ENCODE measurements at regions not wholly inside any gene's neighbourhood (a gene's known extent, or its start where the extent isn't known, plus 50 kb on each side); places are given as distances from the start of the nearest gene placed in this dataset.
"Not testable (repeated sequence)": the region's sequence is repeated elsewhere in the genome, so short reads cannot be mapped to it uniquely, and the experiment has no call there.

DNA sequence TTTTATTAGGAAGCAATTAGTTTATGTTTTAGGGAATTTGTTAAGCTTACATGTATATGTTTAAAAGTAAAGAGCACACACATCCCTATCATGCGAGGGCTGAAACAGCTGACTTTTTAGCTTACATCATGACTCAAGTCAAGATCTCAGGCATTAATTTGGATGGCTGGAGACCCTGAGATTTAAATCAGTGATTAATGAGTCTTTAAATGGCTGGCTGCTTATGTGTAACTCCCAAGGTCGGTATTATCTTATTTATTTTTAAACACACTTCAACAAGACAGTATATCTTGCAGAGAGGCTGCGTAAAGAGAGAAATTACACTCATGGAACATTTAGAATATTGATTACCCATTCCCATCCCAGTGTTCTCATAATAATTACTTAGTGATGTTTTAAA lies 169.4 kb downstream of the KBTBD8 start:
- DNase-seq: no peak

DNA sequence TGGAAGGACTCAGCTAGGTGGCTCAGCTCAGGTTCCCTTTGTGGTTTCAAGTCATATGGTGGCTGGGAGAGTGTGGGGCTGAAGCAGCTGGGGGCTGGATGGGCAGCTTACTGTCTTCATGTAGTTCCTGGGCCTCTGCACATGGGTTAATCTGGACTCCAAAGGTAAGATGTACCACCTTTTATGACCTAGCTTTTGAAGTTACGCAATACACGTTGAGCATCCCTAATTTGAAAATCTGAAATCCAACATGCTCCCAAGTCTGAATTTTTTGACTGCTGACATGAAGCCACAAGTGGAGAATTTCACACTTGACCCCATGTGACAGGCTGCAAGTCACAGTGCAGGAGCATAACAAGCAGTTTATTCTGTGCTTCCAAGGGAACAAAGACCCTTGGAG lies 173.7 kb downstream of the KBTBD8 start:
- DNase-seq: no peak

DNA sequence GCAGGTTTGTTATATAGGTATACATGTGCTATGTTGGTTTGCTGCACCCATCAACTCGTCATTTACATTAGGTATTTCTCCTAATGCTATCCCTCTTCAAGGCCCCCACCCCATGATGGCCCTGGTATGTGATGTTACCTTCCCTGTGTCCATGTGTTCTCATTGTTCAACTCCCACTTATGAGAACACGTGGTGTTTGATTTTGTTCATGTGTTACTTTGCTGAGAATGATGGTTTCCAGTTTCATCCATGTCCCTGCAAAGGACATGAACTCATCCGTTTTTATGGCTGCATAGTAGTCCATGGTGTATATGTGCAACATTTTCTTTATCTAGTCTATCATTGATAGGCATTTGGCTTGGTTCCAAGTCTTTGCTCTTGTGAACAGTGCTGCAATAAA lies 175.0 kb downstream of the KBTBD8 start:
- not testable (repeated sequence) for DNase-seq

DNA sequence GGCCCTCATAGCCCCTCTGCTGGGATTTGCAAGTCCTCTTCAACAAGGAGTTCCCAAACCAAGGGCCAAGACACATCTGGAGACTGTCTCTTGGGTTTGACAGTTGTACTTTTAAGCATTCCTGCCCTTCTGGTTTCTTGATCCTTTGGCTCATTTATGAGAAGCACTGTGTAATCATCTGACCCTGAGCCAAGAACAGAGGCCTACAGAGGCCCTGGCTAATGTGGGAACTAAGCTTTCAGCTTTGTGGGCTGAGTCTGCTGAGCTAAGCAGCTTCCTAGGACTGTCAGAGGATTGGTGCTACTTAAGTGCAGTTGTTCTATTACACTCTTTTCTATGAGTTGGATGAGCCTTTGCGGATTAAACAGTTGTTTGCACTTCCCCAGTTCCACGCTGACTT lies 178.3 kb downstream of the KBTBD8 start:
- DNase-seq: no peak

DNA sequence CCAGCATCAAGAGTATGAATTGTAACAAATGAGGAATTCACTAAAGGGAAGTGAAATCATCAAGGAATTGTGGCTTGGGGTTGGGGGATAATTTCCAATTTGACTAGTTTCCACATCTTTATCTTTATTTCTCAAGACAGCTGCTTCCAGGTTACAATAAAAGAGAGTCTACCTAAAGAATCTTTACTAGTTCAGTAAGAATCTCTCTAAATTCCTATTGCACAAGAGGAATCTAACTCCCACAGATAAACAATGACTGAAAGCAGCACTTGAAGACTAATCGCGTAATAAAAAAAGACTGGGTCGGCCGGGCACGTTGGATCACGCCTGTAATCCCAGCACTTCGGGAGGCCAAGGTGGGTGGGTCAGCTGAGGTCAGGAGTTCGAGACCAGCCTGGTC lies 194.4 kb downstream of the KBTBD8 start:
- DNase-seq: no peak

DNA sequence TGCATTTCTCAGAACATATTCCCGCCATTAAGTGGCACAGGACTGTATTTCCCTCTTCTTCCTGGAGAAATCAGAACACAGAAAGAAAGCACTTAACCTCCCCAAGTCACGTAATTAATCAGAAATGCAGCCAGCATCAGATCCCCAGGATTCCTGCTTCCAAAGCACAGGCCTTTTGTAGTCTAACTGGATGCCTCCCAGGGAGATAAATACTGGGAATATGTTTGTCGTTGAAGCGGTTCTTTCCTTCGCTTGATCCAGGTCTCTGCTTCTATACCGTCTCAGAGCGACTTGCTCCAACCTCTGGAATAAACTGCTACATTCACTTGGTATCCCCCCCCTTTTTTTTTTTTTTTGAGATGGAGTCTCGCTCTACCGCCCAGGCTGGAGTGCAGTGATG lies 198.6 kb downstream of the KBTBD8 start:
- DNase-seq: no peak

DNA sequence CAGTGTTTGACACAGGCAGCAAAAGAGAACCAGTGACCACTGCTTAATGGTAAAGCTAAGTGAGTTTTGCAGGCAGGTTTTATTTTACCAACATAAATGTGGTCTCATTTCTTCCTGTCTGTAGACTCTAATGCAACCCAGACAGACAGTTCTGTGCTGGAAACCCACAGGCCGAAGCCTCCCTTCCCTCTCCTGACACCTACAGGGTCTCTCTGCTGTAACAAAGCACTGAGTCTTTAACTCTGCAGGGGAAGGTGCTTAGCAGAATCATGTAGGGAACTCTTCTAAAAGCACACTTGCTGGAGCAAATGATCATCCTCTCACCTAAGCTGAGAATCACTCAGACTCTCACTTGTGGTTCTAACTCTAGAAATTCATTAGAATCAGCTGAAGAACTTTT lies 200.3 kb downstream of the KBTBD8 start:
- no peak for DNase-seq

DNA sequence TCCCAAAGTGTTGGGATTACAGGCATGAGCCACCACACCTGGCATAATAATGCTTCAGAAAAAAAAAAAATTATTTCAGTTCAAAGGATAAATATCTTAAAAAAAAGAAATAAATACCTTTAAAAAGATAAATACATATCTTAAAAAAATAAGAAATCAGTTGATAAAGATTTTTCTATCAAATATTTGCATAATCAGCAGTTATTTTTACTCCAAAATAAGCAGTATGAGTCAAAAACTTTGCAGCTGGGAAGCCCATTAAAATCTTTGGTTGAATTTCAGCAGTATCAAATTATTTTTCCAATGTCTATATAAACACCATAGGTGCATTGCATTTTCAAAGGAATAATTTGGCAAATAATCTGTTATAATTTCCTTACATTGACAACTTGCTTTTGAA lies 202.5 kb downstream of the KBTBD8 start:
- no peak for DNase-seq

DNA sequence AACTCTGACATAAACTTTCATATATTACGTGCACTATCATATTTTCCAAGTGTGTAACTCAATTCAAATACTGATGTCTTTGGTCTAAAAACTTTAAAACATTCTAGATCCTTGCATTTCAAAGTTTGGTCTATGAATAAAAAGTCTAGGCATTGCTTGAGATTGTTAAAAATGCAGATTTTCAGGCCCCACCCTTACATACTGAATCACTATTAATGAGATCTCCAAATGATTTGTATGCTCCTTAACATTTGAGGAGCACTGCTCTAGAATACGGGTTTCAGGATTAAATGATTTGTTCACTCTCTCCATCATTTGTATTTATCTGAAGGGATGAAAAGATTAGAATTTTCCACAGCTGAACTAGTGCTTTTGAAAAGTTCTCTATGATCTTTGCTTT lies 202.9 kb downstream of the KBTBD8 start:
- no peak for DNase-seq

DNA sequence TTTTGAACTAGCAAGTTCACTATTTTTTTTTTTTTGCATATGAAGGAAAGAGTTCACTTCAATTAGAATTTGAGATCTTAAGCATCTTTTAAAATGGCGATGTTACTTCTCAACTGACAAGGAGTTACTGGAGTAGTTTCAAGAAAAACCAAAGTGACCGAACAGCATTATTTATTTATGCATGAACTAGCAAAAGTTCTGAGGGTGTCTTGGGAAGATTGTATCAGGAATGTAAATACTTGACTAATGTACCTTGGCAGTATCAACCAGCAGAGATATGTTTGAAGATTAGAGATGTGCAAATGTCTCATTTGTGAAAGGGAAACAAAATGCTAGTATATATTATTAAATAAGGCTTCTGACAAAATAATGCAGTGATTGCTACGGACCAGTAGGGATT lies 203.9 kb downstream of the KBTBD8 start:
- DNase-seq: no peak

DNA sequence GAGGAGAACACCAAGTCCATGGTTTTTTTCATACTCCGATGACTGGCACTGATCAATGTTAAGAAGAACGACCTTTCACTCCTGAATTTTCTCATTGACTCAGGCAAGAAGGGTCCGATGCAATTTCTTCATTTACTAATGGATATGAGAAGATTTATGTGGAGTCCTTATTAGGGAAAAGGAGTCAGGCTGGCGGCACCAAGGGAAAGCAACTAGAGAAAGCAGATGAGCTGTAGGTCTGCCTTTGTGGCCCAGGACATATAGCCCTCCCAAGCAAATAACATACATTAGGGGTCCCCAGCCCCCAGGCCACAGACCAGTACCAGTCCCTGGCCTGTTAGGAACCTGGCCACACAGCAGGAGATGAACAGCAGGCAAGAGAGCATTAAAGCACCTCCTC lies 206.8 kb downstream of the KBTBD8 start:
- DNase-seq: no peak

DNA sequence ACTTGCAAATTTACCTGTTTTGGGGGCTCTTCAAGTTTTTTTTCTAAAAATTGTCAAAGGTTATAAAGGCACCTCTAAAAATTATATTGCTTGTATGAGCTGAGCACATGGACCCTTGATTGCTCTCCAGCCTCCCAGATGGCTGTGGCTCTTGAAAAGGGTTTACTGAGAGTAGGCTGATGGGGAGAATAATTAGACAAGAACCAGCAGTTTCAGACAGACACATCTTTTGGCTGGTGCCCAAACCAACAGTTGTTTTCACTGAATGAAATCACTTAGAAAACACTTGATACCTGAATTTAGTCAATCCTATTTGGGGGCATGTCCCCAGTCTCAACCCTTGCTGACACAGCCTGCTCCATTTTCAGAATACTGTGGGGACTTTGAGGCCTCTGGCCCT lies 217.6 kb downstream of the KBTBD8 start:
- no peak for DNase-seq

DNA sequence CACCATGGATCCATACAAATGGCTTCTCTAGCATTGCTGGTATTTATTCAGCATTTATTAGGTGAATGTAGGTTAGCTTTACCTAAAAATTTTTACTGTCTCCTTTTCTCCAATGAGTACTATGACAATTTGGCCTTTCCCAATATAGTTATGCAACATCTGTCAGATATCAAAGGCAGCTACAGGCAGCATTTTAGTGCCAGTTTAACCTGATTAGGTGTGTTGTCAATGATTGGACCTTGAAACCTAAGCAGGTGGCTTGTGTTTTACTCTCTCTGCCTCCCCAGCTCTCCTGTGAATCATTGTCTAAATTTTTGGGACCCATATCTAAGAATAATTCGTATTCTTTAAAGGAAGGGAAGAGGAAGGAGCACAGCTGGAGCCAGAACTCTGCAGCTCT lies 228.9 kb downstream of the KBTBD8 start:
- DNase-seq: no peak

DNA sequence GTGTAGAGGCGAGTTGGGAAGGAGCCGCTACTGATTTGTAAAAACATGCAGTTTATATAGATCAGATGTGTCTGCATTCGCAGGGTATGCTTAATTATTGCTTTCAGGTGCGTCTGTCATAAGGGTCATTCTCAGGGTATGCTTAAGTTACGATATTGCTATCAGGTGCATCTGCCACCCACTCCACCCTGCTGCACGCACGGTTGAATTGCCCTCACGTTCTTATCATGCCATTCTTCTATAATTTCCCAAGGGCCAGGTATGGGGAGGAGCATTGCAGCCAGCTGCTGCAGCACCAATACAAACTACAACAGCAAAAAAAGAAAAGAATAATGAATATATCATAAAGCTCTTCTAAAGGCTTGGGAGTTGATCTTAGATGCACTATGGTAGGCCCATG lies 230.0 kb downstream of the KBTBD8 start:
- DNase-seq: no peak

DNA sequence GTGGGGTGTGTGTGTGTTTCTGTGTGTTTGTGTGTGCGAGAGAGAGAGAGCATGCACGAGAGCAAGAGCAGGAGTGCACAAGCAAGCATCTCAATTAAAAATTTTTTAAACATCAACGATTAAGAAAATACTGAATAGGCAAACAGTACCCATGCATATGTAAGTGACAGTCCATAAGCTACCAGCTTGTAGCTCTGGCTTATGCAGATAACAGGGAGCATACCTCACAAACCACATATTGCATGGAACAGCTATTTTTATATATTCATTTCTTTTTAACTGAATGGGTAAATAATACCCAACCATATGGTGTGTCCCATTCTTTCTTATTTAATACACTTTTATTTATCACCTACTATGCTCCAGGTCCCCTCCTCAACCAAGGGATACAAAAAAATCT lies 234.5 kb downstream of the KBTBD8 start:
- no peak for DNase-seq

DNA sequence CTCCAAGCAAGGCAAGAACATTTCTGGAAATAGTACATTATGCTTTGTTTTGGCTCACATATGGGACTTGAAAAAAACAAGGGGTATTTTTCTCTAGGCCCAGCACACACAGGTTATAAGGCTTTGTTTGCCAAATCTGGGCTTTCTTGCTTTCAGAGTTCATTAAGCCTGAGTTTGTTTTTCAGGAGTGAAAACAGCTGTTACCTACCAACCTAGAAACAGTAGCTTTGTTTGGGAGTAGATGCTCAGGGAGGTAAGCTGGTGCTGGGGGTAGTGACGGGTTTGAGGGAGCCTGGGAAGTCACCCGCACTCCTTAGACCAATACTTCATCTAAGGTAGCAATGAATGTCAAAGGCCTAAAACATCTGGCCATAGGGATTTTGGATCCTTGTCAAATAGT lies 241.2 kb downstream of the KBTBD8 start:
- DNase-seq: no peak

DNA sequence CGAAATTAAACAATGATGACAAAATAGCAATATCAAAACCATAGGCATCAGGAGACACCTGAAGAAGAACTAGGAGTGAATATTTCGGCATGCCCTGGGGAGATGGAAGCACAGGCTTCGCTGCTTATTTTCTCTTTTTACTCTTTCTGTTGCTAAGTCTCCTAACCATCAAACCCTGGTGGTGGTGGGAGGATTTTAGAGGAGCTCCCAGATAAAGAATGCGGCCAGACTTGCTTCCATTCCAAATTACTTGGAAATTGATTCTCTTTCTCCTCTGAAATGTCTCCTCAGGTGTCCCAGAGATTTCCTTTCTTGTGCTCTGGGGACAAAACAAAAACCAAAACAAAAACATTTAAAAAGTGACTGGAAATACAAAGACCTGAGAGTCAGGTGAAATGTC lies 243.0 kb downstream of the KBTBD8 start:
- DNase-seq: no peak

DNA sequence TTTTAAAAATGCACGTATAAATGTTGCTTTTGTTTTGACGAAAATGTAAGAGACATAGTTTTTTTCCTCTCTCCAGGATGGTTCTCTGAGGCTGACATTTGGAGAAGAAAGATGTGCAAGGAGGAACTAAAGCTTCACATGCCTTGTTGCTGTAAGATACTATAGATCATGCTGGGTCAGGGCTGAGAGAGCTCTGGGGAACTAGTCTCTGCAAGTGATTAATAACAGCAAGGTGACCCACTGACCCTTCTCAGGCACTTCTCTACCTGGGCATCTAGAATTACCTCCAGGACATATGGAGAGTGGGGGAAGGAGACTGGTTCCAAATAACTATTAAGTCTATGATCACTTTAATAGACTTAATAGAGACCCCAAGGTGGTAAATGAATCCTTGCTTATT lies 246.0 kb downstream of the KBTBD8 start:
- DNase-seq: no peak

DNA sequence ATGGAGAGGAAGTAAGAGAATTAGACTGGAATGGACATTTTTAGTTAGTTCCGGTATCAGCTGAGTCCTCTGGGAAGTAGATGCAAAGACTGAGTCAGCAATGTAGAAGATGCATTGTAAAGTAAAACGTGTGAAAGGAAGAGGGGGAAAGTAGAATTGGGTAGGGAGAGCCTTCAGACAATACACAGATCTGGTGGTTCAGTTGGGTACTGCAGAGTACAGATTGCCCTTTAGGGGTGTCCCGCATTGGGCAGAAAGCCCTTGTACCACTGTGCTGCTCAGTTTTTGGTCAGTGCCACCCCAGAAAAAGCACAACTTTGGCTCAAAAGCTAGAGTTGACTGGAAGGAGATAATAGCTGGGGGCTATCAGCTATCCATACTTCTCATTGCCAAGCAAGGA lies 247.4 kb downstream of the KBTBD8 start:
- DNase-seq: no peak

DNA sequence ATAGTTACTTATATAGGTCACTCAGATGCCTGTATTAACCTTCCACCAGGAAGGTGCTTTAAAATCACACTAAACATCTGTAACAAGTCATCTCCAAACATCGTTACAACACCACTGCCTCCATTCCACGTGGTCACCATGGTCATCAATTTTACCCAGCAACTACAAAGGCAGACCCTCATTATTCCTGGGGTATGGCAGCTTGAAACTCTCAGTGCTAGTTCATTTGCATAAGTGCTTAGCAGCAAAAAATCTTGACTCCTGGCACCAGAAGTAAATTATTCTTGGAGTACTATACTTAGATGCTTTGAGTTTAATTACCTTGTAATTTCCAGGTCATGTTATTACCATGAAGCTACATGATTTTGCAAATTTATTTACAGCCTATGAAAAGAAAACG lies 250.6 kb downstream of the KBTBD8 start:
- no peak for DNase-seq

DNA sequence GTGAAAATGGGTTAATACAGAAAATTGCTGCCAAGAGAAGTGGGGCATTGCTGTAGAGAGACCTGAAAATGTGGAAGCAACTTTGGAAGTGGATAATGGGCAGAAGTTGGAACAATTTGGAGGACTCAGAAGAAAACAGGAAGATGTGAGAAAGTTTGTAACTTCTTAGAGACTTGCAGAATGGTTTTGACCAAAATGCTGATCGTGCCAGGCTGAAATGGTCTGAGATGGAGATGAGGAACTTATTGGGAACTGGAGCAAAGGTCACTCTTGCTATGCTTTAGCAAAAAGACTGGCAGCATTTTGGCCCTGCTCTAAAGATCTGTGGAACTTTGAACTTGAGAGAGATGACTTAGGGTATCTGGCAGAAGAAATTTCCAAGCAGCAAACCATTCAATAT lies 254.8 kb downstream of the KBTBD8 start:
- DNase-seq: not testable (repeated sequence)

DNA sequence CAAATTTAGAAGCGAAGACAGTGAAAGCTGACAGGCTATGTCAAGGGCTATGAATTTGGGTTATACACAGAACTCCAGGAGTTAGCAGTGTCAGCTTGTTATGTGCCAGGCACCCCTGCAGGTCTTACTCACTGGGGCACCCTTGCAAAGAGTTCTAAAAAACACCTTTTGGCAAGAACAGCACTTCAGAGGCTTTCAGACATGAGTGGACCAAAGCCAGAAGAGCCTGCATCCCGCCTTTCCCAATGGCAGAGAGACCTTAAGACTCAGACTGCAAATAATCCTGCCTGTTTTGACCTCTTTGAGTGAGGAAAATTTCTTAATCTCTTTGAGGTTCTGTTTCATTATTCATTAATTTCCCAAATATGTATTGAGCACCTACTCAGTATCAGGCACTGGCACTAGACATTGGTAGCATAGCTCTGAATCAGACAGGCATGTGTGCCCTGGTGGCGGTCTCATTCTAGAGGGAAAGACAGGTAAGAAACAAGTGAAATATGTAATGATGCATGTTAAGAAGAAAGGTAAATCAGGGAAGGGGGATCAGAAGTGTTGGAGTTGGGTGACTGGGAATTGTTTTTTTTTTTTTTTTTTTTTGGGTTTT lies 280.0 kb downstream of the KBTBD8 start:
- no peak for DNase-seq

DNA sequence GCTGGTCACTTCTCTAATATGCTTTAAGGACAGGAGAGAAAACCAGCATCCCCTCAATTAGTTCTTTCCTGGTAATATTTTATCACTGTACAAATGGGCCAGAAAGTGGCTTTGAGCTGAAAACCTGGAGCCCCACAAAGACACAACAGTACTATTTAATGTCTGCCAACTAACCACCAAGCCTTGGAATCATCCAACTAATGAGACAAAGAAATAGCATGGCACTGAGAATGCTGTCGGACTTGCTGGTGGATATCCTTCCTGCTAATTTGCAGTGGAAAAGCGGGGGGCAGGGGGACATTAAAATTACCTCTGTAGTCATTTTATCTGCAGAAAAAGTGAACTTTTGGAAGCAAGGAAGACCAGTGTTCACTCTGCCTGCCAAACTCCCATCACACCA lies 288.5 kb downstream of the KBTBD8 start:
- DNase-seq: no peak

DNA sequence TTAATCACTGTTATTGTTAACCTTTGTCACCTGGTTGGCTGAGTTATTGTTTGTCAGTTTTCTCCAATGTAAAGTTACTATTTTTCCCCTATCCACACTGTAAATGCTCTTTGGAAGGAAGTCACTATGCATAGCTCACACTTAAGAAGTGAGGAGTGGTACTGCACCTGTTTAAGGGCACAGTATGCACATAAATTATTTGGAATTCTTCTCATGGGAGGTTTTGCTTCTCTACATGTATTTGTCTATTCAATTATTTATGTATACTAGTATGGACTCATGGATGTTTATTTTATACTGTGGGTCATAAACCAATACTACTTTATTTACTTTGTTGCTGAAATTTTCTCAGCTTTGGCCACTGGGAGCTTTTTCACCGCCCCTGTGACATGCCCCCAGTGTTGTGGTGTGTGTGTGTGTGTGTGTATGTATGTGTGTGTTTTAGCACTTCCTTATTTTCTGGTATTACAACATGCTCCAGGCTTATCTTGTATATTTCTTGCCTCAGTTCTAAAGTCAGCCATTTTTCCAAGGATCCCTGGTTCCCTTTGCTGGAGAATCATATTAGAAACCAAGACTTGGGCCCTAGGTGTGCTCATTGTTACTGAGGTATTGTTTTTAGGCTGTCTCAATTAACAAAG lies 290.5 kb downstream of the KBTBD8 start:
- no peak for DNase-seq

DNA sequence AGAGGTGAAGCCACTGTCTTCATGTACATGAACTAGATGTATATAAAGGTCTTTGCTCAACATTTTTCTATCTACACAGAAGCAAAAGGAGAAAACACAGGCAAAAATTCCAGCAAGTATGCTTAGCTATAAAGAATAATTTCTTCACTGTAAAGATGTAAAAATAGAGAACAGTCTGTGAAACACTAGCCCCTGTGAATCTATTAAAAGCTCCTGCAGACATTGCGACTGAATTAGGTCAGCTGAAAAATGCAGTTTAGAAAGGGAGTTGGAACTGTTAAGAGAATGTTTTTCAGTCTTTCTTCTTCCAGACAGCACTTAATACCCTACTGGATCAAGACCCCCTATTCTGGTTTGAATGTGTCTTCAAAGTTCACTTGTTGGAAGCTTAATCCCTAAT lies 291.5 kb downstream of the KBTBD8 start:
- DNase-seq: no peak

All from NCI-H187 (cell line).